Sigmoid colon (tissue), 4 donors: ENCODE measurements at regions not wholly inside any gene's neighbourhood (a gene's known extent, or its start where the extent isn't known, plus 50 kb on each side); places are given as distances from the start of the nearest gene placed in this dataset.

Source experiments
- CTCF ChIP-seq, 4 experiments: fragments of 450-650 bp in 3 of 4; fragments of 200-600 bp in 1 of 4; IDR thresholded peaks; one replicate each; pipeline ENCODE4 v1.5.1; 2016 to 2019; ENCODE audit warnings: antibody characterized with exemption in 4 of 4, mild to moderate bottlenecking in 3 of 4, moderate library complexity in 2 of 4
- POLR2AphosphoS5 ChIP-seq, 4 donors: sonication (generic); formaldehyde crosslinking; IDR thresholded peaks; one replicate each; pipeline ENCODE4 v1.6.1; 2017; ENCODE audit warnings: antibody characterized with exemption in 4 of 4

GRCh38 chr7:85749696-85750453, 563.0 kb upstream of the SEMA3D start:
- no peak for TF ChIP-seq CTCF (IDR thresholded peaks at IDR 0.05)
- TF ChIP-seq POLR2AphosphoS5 (IDR thresholded peaks at IDR 0.05): no peak
